ENCODE measurements at regions not wholly inside any gene's neighbourhood (a gene's known extent, or its start where the extent isn't known, plus 50 kb on each side); places are given as distances from the start of the nearest gene placed in this dataset.

GRCh38 chr2:126344493-126344892 lies 311.5 kb upstream of the GYPC start:
- TF ChIP-seq EZH2 (IDR thresholded peaks at IDR 0.05; ENCODE audit: borderline replicate concordance, insufficient read depth, low read depth, low read length, poor library complexity, severe bottlenecking) (no peak), CTCF (IDR thresholded peaks at IDR 0.05) (no peak)
